Stimulated activated CD8-positive, alpha-beta memory T cell treated with anti-CD3 and anti-CD28 coated beads, Interleukin-4, amount 100 ng/mL, for 24 hours (primary cell): ENCODE measurements at regions not wholly inside any gene's neighbourhood (a gene's known extent, or its start where the extent isn't known, plus 50 kb on each side); places are given as distances from the start of the nearest gene placed in this dataset.
"Not testable (repeated sequence)": the region's sequence is repeated elsewhere in the genome, so short reads cannot be mapped to it uniquely, and the experiment has no call there.

Experiments used
- DNase-seq: peaks from one replicate; pipeline ENCODE4 v3.0.0-alpha.2; 2020; ENCODE audit warnings: low read depth

- DNase-seq, result no peak
Measured at GRCh38 chr22:47433627-47434026, 671.2 kb downstream of the TBC1D22A start.

GRCh38 chr22:47432683-47433082, 670.2 kb downstream of the TBC1D22A start:
- DNase-seq, result no peak

- no peak for DNase-seq
Measured at GRCh38 chr22:47423861-47424820, 661.7 kb downstream of the TBC1D22A start.

GRCh38 chr22:47423266-47423665, 660.8 kb downstream of the TBC1D22A start:
- DNase-seq, result no peak

- DNase-seq, result no peak
Measured at GRCh38 chr22:47422736-47423135, 660.3 kb downstream of the TBC1D22A start.

- DNase-seq, result no peak
Measured at GRCh38 chr22:47421846-47422245, 659.4 kb downstream of the TBC1D22A start.

GRCh38 chr22:47420211-47420610, 657.8 kb downstream of the TBC1D22A start:
- DNase-seq, result no peak

- DNase-seq, result no peak
Measured at GRCh38 chr22:47419239-47419638, 656.8 kb downstream of the TBC1D22A start.

- DNase-seq, result no peak
Measured at GRCh38 chr22:47417699-47418098, 655.2 kb downstream of the TBC1D22A start.

- no peak for DNase-seq
Measured at GRCh38 chr22:47411006-47411405, 648.6 kb downstream of the TBC1D22A start.

- DNase-seq, result no peak
Measured at GRCh38 chr22:47409539-47410275, 647.3 kb downstream of the TBC1D22A start.

- no peak for DNase-seq
Measured at GRCh38 chr22:47408409-47408808, 646.0 kb downstream of the TBC1D22A start.

- DNase-seq, result no peak
Measured at GRCh38 chr22:47407461-47408025, 645.1 kb downstream of the TBC1D22A start.

GRCh38 chr22:47406896-47407295, 644.4 kb downstream of the TBC1D22A start:
- DNase-seq, result no peak

GRCh38 chr22:47406180-47406834, 643.9 kb downstream of the TBC1D22A start:
- no peak for DNase-seq

GRCh38 chr22:47405222-47405621, 642.8 kb downstream of the TBC1D22A start:
- DNase-seq, result not testable (repeated sequence)

- no peak for DNase-seq
Measured at GRCh38 chr22:47402876-47403525, 640.6 kb downstream of the TBC1D22A start.

GRCh38 chr22:47401976-47402770, 639.7 kb downstream of the TBC1D22A start:
- no peak for DNase-seq

- no peak for DNase-seq
Measured at GRCh38 chr22:47401592-47401898, 639.1 kb downstream of the TBC1D22A start.

GRCh38 chr22:47400701-47401591, 638.5 kb downstream of the TBC1D22A start:
- DNase-seq, result no peak
